ENCODE measurements at regions not wholly inside any gene's neighbourhood (a gene's known extent, or its start where the extent isn't known, plus 50 kb on each side); places are given as distances from the start of the nearest gene placed in this dataset.

DNA sequence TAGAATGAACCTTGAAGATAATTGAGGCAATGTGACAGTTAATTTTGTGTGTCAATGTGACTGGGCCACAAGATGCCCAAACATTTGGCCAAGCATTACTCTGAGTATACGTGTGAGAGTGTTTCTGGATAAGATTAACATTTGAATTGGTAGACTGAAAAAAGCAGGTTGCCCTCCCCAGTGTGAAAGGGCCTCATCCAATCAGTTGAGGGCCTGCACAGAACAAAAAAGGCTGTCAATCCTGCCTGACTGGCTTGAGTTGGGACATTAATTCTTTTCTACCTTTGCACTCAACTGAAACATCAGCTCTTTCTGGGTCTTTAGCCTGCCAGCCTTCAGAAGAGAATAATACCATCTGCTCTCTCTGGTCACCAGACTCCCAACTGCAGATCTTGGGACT lies 56.6 kb upstream of the PDE1C start:
- DNase-seq (ENCODE audit: low read depth, low spot score): no peak
- Histone ChIP-seq H3K9ac (ENCODE audit: low read length) (no peak overlapping the region), H4K20me1 (ENCODE audit: insufficient read depth) (no peaks in the 10 kb centered on the region), H3K79me2 (ENCODE audit: insufficient read depth, low read length) (no peaks in the 10 kb centered on the region), H3K36me3 (ENCODE audit: control insufficient read depth in 1 of 2, insufficient read depth in 2 of 2, low read length in 2 of 2) (no peaks in the 10 kb centered on the region), H3K4me1 (ENCODE audit: control insufficient read depth in 1 of 2, insufficient read depth in 2 of 2, low read length in 2 of 2) (no peaks in the 10 kb centered on the region), H3K9me3 (ENCODE audit: control insufficient read depth in 1 of 2, insufficient read depth in 1 of 2, low read depth in 1 of 2, low read length in 2 of 2) (no peaks in the 10 kb centered on the region), H3K27ac (ENCODE audit: low read depth, low read length) (no peak overlapping the region), H2AFZ (ENCODE audit: low read depth, low read length, poor library complexity, severe bottlenecking) (no peak overlapping the region), H3K9me2 (ENCODE audit: insufficient read depth) (no peaks in the 10 kb centered on the region), H3K27me3 (ENCODE audit: insufficient read depth, low read length) (no peaks in the 10 kb centered on the region), H3K4me3 (replicated peaks in 1 of 2; ENCODE audit: low read depth in 1 of 2, low read length in 2 of 2) (no peak overlapping the region), H3K4me2 (ENCODE audit: low read length) (no peak overlapping the region)
- ATAC-seq: no peak
- RAD21 ChIA-PET (ENCODE audit: low non-redundant PET in 1 of 2, low total read pairs in 2 of 2, uncharacterized antibody in 2 of 2, unreplicated experiment in 2 of 2): no interaction called here
- CTCF ChIA-PET: no interaction called here
- POLR2A ChIA-PET: no interaction called here
- intact Hi-C loops (cut with micrococcal nuclease): no loop called here
- no TSS peak for BruUV-seq (replicated peaks)
- TF ChIP-seq TCF7L2 (IDR thresholded peaks at IDR 0.05; ENCODE audit: borderline replicate concordance, extremely low read depth, insufficient read depth, insufficient read length) (no peak), ZNF274 (IDR thresholded peaks at IDR 0.05; ENCODE audit: low read depth, low read length) (no peak), YY1 (IDR thresholded peaks at IDR 0.05; ENCODE audit: extremely low read depth, insufficient replicate concordance, low read depth, low read length) (no peak), POLR2A (IDR thresholded peaks at IDR 0.05; ENCODE audit: borderline replicate concordance, extremely low read depth, insufficient read depth, insufficient read length) (no peak), RAD21 (IDR thresholded peaks at IDR 0.05; ENCODE audit: low read depth) (no peak), CBX3 (IDR thresholded peaks at IDR 0.05; ENCODE audit: low read depth) (no peak), POLR2AphosphoS5 (IDR thresholded peaks at IDR 0.05; ENCODE audit: low read depth, low read length) (no peak), SP1 (IDR thresholded peaks at IDR 0.05; ENCODE audit: low read depth) (no peak), CEBPB (IDR thresholded peaks at IDR 0.05; ENCODE audit: low read depth) (no peak), ELF1 (IDR thresholded peaks at IDR 0.05; ENCODE audit: borderline replicate concordance, low read depth) (no peak), EZH2phosphoT487 (IDR thresholded peaks at IDR 0.05; ENCODE audit: borderline replicate concordance) (no peak), ZFX (IDR thresholded peaks at IDR 0.05) (no peak), SRF (IDR thresholded peaks at IDR 0.05; ENCODE audit: low read depth) (no peak), SIN3A (IDR thresholded peaks at IDR 0.05; ENCODE audit: low read depth) (no peak), JUND (IDR thresholded peaks at IDR 0.05) (no peak)
- TF ChIP-seq, protein P1, sequence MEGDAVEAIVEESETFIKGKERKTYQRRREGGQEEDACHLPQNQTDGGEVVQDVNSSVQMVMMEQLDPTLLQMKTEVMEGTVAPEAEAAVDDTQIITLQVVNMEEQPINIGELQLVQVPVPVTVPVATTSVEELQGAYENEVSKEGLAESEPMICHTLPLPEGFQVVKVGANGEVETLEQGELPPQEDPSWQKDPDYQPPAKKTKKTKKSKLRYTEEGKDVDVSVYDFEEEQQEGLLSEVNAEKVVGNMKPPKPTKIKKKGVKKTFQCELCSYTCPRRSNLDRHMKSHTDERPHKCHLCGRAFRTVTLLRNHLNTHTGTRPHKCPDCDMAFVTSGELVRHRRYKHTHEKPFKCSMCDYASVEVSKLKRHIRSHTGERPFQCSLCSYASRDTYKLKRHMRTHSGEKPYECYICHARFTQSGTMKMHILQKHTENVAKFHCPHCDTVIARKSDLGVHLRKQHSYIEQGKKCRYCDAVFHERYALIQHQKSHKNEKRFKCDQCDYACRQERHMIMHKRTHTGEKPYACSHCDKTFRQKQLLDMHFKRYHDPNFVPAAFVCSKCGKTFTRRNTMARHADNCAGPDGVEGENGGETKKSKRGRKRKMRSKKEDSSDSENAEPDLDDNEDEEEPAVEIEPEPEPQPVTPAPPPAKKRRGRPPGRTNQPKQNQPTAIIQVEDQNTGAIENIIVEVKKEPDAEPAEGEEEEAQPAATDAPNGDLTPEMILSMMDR (IDR thresholded peaks at IDR 0.05 in 2 of 3, conservative IDR thresholded peaks at IDR 0.05 in 1 of 3; ENCODE audit: borderline replicate concordance in 1 of 3, insufficient read depth in 1 of 3, low read depth in 2 of 3, low read length in 2 of 3): no peak
- TF ChIP-seq, protein P2, sequence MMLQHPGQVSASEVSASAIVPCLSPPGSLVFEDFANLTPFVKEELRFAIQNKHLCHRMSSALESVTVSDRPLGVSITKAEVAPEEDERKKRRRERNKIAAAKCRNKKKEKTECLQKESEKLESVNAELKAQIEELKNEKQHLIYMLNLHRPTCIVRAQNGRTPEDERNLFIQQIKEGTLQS (IDR thresholded peaks at IDR 0.05): no peak
- TF ChIP-seq, protein P3, sequence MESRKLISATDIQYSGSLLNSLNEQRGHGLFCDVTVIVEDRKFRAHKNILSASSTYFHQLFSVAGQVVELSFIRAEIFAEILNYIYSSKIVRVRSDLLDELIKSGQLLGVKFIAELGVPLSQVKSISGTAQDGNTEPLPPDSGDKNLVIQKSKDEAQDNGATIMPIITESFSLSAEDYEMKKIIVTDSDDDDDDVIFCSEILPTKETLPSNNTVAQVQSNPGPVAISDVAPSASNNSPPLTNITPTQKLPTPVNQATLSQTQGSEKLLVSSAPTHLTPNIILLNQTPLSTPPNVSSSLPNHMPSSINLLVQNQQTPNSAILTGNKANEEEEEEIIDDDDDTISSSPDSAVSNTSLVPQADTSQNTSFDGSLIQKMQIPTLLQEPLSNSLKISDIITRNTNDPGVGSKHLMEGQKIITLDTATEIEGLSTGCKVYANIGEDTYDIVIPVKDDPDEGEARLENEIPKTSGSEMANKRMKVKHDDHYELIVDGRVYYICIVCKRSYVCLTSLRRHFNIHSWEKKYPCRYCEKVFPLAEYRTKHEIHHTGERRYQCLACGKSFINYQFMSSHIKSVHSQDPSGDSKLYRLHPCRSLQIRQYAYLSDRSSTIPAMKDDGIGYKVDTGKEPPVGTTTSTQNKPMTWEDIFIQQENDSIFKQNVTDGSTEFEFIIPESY (IDR thresholded peaks at IDR 0.05; ENCODE audit: extremely low read depth, insufficient replicate concordance, low read length): no peak
- TF ChIP-seq, protein P4, sequence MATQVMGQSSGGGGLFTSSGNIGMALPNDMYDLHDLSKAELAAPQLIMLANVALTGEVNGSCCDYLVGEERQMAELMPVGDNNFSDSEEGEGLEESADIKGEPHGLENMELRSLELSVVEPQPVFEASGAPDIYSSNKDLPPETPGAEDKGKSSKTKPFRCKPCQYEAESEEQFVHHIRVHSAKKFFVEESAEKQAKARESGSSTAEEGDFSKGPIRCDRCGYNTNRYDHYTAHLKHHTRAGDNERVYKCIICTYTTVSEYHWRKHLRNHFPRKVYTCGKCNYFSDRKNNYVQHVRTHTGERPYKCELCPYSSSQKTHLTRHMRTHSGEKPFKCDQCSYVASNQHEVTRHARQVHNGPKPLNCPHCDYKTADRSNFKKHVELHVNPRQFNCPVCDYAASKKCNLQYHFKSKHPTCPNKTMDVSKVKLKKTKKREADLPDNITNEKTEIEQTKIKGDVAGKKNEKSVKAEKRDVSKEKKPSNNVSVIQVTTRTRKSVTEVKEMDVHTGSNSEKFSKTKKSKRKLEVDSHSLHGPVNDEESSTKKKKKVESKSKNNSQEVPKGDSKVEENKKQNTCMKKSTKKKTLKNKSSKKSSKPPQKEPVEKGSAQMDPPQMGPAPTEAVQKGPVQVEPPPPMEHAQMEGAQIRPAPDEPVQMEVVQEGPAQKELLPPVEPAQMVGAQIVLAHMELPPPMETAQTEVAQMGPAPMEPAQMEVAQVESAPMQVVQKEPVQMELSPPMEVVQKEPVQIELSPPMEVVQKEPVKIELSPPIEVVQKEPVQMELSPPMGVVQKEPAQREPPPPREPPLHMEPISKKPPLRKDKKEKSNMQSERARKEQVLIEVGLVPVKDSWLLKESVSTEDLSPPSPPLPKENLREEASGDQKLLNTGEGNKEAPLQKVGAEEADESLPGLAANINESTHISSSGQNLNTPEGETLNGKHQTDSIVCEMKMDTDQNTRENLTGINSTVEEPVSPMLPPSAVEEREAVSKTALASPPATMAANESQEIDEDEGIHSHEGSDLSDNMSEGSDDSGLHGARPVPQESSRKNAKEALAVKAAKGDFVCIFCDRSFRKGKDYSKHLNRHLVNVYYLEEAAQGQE (IDR thresholded peaks at IDR 0.05; ENCODE audit: low read depth): no peak
- TF ChIP-seq, protein P5, sequence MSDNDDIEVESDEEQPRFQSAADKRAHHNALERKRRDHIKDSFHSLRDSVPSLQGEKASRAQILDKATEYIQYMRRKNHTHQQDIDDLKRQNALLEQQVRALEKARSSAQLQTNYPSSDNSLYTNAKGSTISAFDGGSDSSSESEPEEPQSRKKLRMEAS (IDR thresholded peaks at IDR 0.05): no peak

Measured in HCT116 (cell line).